ENCODE measurements at regions not wholly inside any gene's neighbourhood (a gene's known extent, or its start where the extent isn't known, plus 50 kb on each side); places are given as distances from the start of the nearest gene placed in this dataset.

- Histone ChIP-seq H3K4me3 (no peak overlapping the region), H3K4me1 (no peaks in the 10 kb centered on the region), H3K9ac (ENCODE audit: low read depth in 2 of 2, low read length in 2 of 2) (no peak overlapping the region), H3K27ac (no peak overlapping the region), H3K9me3 (no peaks in the 10 kb centered on the region), H3K27me3 (no peaks in the 10 kb centered on the region), H3K36me3 (no peaks in the 10 kb centered on the region)
- TF ChIP-seq CTCF (IDR thresholded peaks at IDR 0.05): no peak
- DNase-seq: no peak
- intact Hi-C loops (cut with DNase I): no loop called here
Observed at GRCh38 chr5:74019923-74020322, 393.9 kb downstream of the ARHGEF28 start.

- Histone ChIP-seq H3K27ac (no peak overlapping the region), H3K9ac (ENCODE audit: low read depth in 2 of 2, low read length in 2 of 2) (no peak overlapping the region), H3K9me3 (no peaks in the 10 kb centered on the region), H3K27me3 (no peaks in the 10 kb centered on the region), H3K4me1 (no peaks in the 10 kb centered on the region), H3K36me3 (no peaks in the 10 kb centered on the region), H3K4me3 (no peak overlapping the region)
- no peak for DNase-seq
- TF ChIP-seq CTCF (IDR thresholded peaks at IDR 0.05): no peak
- intact Hi-C loops (cut with DNase I): no loop called here
Observed at GRCh38 chr5:74017786-74018211, 391.8 kb downstream of the ARHGEF28 start.

- Histone ChIP-seq H3K27me3 (no peaks in the 10 kb centered on the region), H3K9ac (ENCODE audit: low read depth in 2 of 2, low read length in 2 of 2) (no peak overlapping the region), H3K36me3 (no peaks in the 10 kb centered on the region), H3K9me3 (no peaks in the 10 kb centered on the region), H3K27ac (no peak overlapping the region), H3K4me3 (no peak overlapping the region), H3K4me1 (no peaks in the 10 kb centered on the region)
- intact Hi-C loops (cut with DNase I): no loop called here
- DNase-seq: no peak
- no peak for TF ChIP-seq CTCF (IDR thresholded peaks at IDR 0.05)
Observed at GRCh38 chr5:74017112-74017511, 391.1 kb downstream of the ARHGEF28 start.

- no peaks in the 10 kb centered on the region for H3K27me3 ChIP-seq
- no peak overlapping the region for H3K9ac ChIP-seq (ENCODE audit: low read depth in 2 of 2, low read length in 2 of 2)
- no peak for DNase-seq
- H3K9me3 ChIP-seq: no peaks in the 10 kb centered on the region
- intact Hi-C loops (cut with DNase I): no loop called here
- no peak for TF ChIP-seq CTCF (IDR thresholded peaks at IDR 0.05)
- no peak overlapping the region for H3K27ac ChIP-seq
- H3K36me3 ChIP-seq: no peaks in the 10 kb centered on the region
- no peak overlapping the region for H3K4me3 ChIP-seq
- no peaks in the 10 kb centered on the region for H3K4me1 ChIP-seq
Observed at GRCh38 chr5:74016373-74016772, 390.4 kb downstream of the ARHGEF28 start.

- H3K27me3 ChIP-seq: no peaks in the 10 kb centered on the region
- TF ChIP-seq CTCF (IDR thresholded peaks at IDR 0.05): no peak
- H3K36me3 ChIP-seq: no peaks in the 10 kb centered on the region
- intact Hi-C loops (cut with DNase I): no loop called here
- H3K27ac ChIP-seq: no peak overlapping the region
- H3K4me3 ChIP-seq: no peak overlapping the region
- no peak overlapping the region for H3K9ac ChIP-seq (ENCODE audit: low read depth in 2 of 2, low read length in 2 of 2)
- no peak for DNase-seq
- H3K4me1 ChIP-seq: no peaks in the 10 kb centered on the region
- H3K9me3 ChIP-seq: no peaks in the 10 kb centered on the region
Observed at GRCh38 chr5:74015716-74016115, 389.7 kb downstream of the ARHGEF28 start.

DNA sequence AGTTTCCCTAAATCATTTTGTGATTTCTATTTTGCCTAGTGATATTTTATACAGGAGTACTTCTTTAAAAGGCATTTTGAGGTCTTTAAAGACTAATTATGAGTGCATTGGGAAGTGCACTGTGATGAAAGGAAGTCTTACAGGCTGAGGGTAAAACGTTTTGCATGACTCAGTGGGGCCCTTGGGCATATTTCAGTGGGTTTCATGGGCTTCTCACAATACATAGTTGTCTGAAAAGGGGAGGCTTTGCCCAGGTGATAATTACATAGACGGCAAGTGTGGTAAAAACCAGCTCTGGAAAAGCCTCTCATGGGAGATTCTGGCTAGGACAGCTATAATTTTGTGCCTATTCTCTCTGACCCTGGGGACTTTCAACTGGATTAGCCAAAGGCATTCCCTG lies 387.2 kb downstream of the ARHGEF28 start:
- DNase-seq: no peak
- H3K4me1 ChIP-seq: no peaks in the 10 kb centered on the region
- no peak overlapping the region for H3K9ac ChIP-seq (ENCODE audit: low read depth in 2 of 2, low read length in 2 of 2)
- no peaks in the 10 kb centered on the region for H3K9me3 ChIP-seq
- H3K36me3 ChIP-seq: no peaks in the 10 kb centered on the region
- no peaks in the 10 kb centered on the region for H3K27me3 ChIP-seq
- no peak for TF ChIP-seq CTCF (IDR thresholded peaks at IDR 0.05)
- intact Hi-C loops (cut with DNase I): no loop called here
- H3K27ac ChIP-seq: no peak overlapping the region
- H3K4me3 ChIP-seq: no peak overlapping the region

Measured in colonic mucosa (tissue), 4 donors.